Activated T-helper 17 cell treated with anti-CD3 and anti-CD28 coated beads, Interleukin-2, amount 50 U/mL, for 72 hours (primary cell): ENCODE measurements at regions not wholly inside any gene's neighbourhood (a gene's known extent, or its start where the extent isn't known, plus 50 kb on each side); places are given as distances from the start of the nearest gene placed in this dataset.

Source experiments
- ATAC-seq: fragments of 150-1000 bp; cut with Tn5 transposase; replicated peaks from 2 replicates; pipeline ENCODE4 v1.10.0; 2021; ENCODE audit warnings: mild to moderate bottlenecking, moderate library complexity
- H3K27ac Mint-ChIP-seq: one replicate; pipeline ENCODE4 v1.8.0; 2022; ENCODE audit warnings: mixed read lengths
- H3K27me3 Mint-ChIP-seq: one replicate; pipeline ENCODE4 v1.8.0; 2022; ENCODE audit warnings: mixed read lengths
- H3K36me3 Mint-ChIP-seq: one replicate; pipeline ENCODE4 v1.8.0; 2022; ENCODE audit warnings: low read depth, mild to moderate bottlenecking, mixed read lengths
- H3K4me1 Mint-ChIP-seq: one replicate; pipeline ENCODE4 v1.8.0; 2022; ENCODE audit warnings: mixed read lengths
- H3K4me3 Mint-ChIP-seq: one replicate; pipeline ENCODE4 v1.8.0; 2022; ENCODE audit warnings: mild to moderate bottlenecking, mixed read lengths
- H3K9me3 Mint-ChIP-seq: one replicate; pipeline ENCODE4 v1.8.0; 2022; ENCODE audit warnings: mixed read lengths

GRCh38 chr22:49031746-49032330 is 795.8 kb downstream of the BRD1 start:
- no peaks in the 10 kb centered on the region for H3K4me1 Mint-ChIP-seq
- no peak overlapping the region for H3K4me3 Mint-ChIP-seq
- H3K9me3 Mint-ChIP-seq, result peaks cover 3% of the 10 kb centered on the region
- H3K27ac Mint-ChIP-seq, result no peak overlapping the region
- no peaks in the 10 kb centered on the region for H3K36me3 Mint-ChIP-seq
- ATAC-seq, result no peak
- peaks cover 18% of the 10 kb centered on the region for H3K27me3 Mint-ChIP-seq

- H3K27me3 Mint-ChIP-seq, result peaks cover 18% of the 10 kb centered on the region
- ATAC-seq, result no peak
- H3K4me3 Mint-ChIP-seq, result no peak overlapping the region
- no peaks in the 10 kb centered on the region for H3K36me3 Mint-ChIP-seq
- no peak overlapping the region for H3K27ac Mint-ChIP-seq
- no peaks in the 10 kb centered on the region for H3K9me3 Mint-ChIP-seq
- H3K4me1 Mint-ChIP-seq, result no peaks in the 10 kb centered on the region
These were observed 799.6 kb downstream of the BRD1 start for GRCh38 chr22:49028111-49028510.

- no peak overlapping the region for H3K4me3 Mint-ChIP-seq
- peaks cover 18% of the 10 kb centered on the region for H3K27me3 Mint-ChIP-seq
- ATAC-seq, result no peak
- no peaks in the 10 kb centered on the region for H3K36me3 Mint-ChIP-seq
- no peak overlapping the region for H3K27ac Mint-ChIP-seq
- no peaks in the 10 kb centered on the region for H3K9me3 Mint-ChIP-seq
- H3K4me1 Mint-ChIP-seq, result no peaks in the 10 kb centered on the region
These were observed 800.4 kb downstream of the BRD1 start for GRCh38 chr22:49027368-49027670.

- Mint-ChIP-seq H3K4me1 (no peaks in the 10 kb centered on the region), H3K4me3 (no peak overlapping the region), H3K36me3 (no peaks in the 10 kb centered on the region)
These were observed 800.9 kb downstream of the BRD1 start for GRCh38 chr22:49026494-49027367.

GRCh38 chr22:49025791-49026493 is 801.7 kb downstream of the BRD1 start:
- Mint-ChIP-seq H3K4me3 (no peak overlapping the region), H3K36me3 (no peaks in the 10 kb centered on the region), H3K27me3 (peaks cover 13% of the 10 kb centered on the region), H3K4me1 (no peaks in the 10 kb centered on the region), H3K9me3 (no peaks in the 10 kb centered on the region), H3K27ac (no peak overlapping the region)
- ATAC-seq, result no peak

More at GRCh38 chr22:49026494-49027367, 800.9 kb downstream of the BRD1 start:
- no peak overlapping the region for H3K27ac Mint-ChIP-seq
- ATAC-seq, result no peak
- H3K9me3 Mint-ChIP-seq, result no peaks in the 10 kb centered on the region
- H3K27me3 Mint-ChIP-seq, result peaks cover 15% of the 10 kb centered on the region

GRCh38 chr22:49024775-49025440 is 802.8 kb downstream of the BRD1 start:
- H3K4me3 Mint-ChIP-seq, result no peak overlapping the region
- H3K4me1 Mint-ChIP-seq, result no peaks in the 10 kb centered on the region
- peaks cover 10% of the 10 kb centered on the region for H3K27me3 Mint-ChIP-seq
- ATAC-seq, result no peak
- H3K36me3 Mint-ChIP-seq, result no peaks in the 10 kb centered on the region
- H3K9me3 Mint-ChIP-seq, result no peaks in the 10 kb centered on the region
- H3K27ac Mint-ChIP-seq, result no peak overlapping the region

GRCh38 chr22:49023879-49024774 is 803.5 kb downstream of the BRD1 start:
- Mint-ChIP-seq H3K9me3 (no peaks in the 10 kb centered on the region), H3K27ac (no peak overlapping the region), H3K36me3 (no peaks in the 10 kb centered on the region), H3K4me3 (no peak overlapping the region), H3K27me3 (peaks cover 7% of the 10 kb centered on the region), H3K4me1 (no peaks in the 10 kb centered on the region)
- no peak for ATAC-seq

GRCh38 chr22:49023161-49023878 is 804.4 kb downstream of the BRD1 start:
- no peak overlapping the region for H3K27ac Mint-ChIP-seq
- H3K36me3 Mint-ChIP-seq, result no peaks in the 10 kb centered on the region
- no peak overlapping the region for H3K4me3 Mint-ChIP-seq
- no peaks in the 10 kb centered on the region for H3K9me3 Mint-ChIP-seq
- peaks cover 3% of the 10 kb centered on the region for H3K27me3 Mint-ChIP-seq
- ATAC-seq, result no peak
- H3K4me1 Mint-ChIP-seq, result no peaks in the 10 kb centered on the region

GRCh38 chr22:49022816-49023160 is 804.9 kb downstream of the BRD1 start:
- ATAC-seq, result no peak
- Mint-ChIP-seq H3K9me3 (no peaks in the 10 kb centered on the region), H3K4me3 (no peak overlapping the region), H3K4me1 (no peaks in the 10 kb centered on the region), H3K27me3 (peaks cover 3% of the 10 kb centered on the region), H3K27ac (no peak overlapping the region), H3K36me3 (no peaks in the 10 kb centered on the region)

GRCh38 chr22:49021926-49022815 is 805.5 kb downstream of the BRD1 start:
- ATAC-seq, result no peak
- Mint-ChIP-seq H3K9me3 (no peaks in the 10 kb centered on the region), H3K4me1 (no peaks in the 10 kb centered on the region), H3K27ac (no peak overlapping the region), H3K27me3 (no peaks in the 10 kb centered on the region), H3K4me3 (no peak overlapping the region), H3K36me3 (no peaks in the 10 kb centered on the region)

- Mint-ChIP-seq H3K4me3 (no peak overlapping the region), H3K4me1 (no peaks in the 10 kb centered on the region), H3K9me3 (no peaks in the 10 kb centered on the region), H3K36me3 (no peaks in the 10 kb centered on the region), H3K27ac (no peak overlapping the region), H3K27me3 (no peaks in the 10 kb centered on the region)
- no peak for ATAC-seq
These were observed 806.3 kb downstream of the BRD1 start for GRCh38 chr22:49021131-49021925.
